IPS-NIHi7 (cell line): ENCODE measurements at regions not wholly inside any gene's neighbourhood (a gene's known extent, or its start where the extent isn't known, plus 50 kb on each side); places are given as distances from the start of the nearest gene placed in this dataset.
"Not testable (repeated sequence)": the region's sequence is repeated elsewhere in the genome, so short reads cannot be mapped to it uniquely, and the experiment has no call there.

Experiments
- DNase-seq: peaks from one replicate; pipeline ENCODE4 v3.0.0; 2012; ENCODE audit warnings: mixed read lengths; ENCODE audit errors: extremely low spot score

- DNase-seq = peak; percentile 15
These were observed 1147.3 kb upstream of the GOT2 start for GRCh38 chr16:59881376-59881775.

- DNase-seq = no peak
These were observed 1146.5 kb upstream of the GOT2 start for GRCh38 chr16:59880611-59881010.

- DNase-seq = no peak
These were observed 1144.9 kb upstream of the GOT2 start for GRCh38 chr16:59878999-59879398.

- DNase-seq = no peak
These were observed 1144.4 kb upstream of the GOT2 start for GRCh38 chr16:59878479-59878878.

- DNase-seq = no peak
These were observed 1131.0 kb upstream of the GOT2 start for GRCh38 chr16:59864981-59865666.

- no peak for DNase-seq
These were observed 1125.7 kb upstream of the GOT2 start for GRCh38 chr16:59859676-59860402.

- DNase-seq = no peak
These were observed 1120.8 kb upstream of the GOT2 start for GRCh38 chr16:59854846-59855439.

GRCh38 chr16:59849716-59850115 is 1115.6 kb upstream of the GOT2 start:
- peak; percentile 48 for DNase-seq

GRCh38 chr16:59848296-59848695 is 1114.2 kb upstream of the GOT2 start:
- no peak for DNase-seq

- DNase-seq = no peak
These were observed 1106.1 kb upstream of the GOT2 start for GRCh38 chr16:59840169-59840568.

GRCh38 chr16:59826767-59827166 is 1092.7 kb upstream of the GOT2 start:
- no peak for DNase-seq

- DNase-seq = not testable (repeated sequence)
These were observed 1075.4 kb upstream of the GOT2 start for GRCh38 chr16:59809488-59809887.

- no peak for DNase-seq
These were observed 1049.1 kb upstream of the GOT2 start for GRCh38 chr16:59783191-59783590.

GRCh38 chr16:59773330-59773729 is 1039.2 kb upstream of the GOT2 start:
- no peak for DNase-seq

- no peak for DNase-seq
These were observed 1025.2 kb upstream of the GOT2 start for GRCh38 chr16:59759296-59759695.

GRCh38 chr16:59758848-59759247 is 1024.7 kb upstream of the GOT2 start:
- DNase-seq = no peak

GRCh38 chr16:59754854-59755253 is 1020.7 kb upstream of the GOT2 start:
- DNase-seq = no peak

GRCh38 chr16:59749662-59750336 is 1015.7 kb upstream of the GOT2 start:
- no peak for DNase-seq

- peak; percentile 16 for DNase-seq
These were observed 1014.4 kb upstream of the GOT2 start for GRCh38 chr16:59748531-59748930.

- DNase-seq = no peak
These were observed 1009.4 kb upstream of the GOT2 start for GRCh38 chr16:59743504-59743903.

GRCh38 chr16:59740858-59741257 is 1006.7 kb upstream of the GOT2 start:
- DNase-seq = no peak

GRCh38 chr16:59737274-59737673 is 1003.2 kb upstream of the GOT2 start:
- DNase-seq = no peak
